ENCODE measurements at regions not wholly inside any gene's neighbourhood (a gene's known extent, or its start where the extent isn't known, plus 50 kb on each side); places are given as distances from the start of the nearest gene placed in this dataset.

DNA sequence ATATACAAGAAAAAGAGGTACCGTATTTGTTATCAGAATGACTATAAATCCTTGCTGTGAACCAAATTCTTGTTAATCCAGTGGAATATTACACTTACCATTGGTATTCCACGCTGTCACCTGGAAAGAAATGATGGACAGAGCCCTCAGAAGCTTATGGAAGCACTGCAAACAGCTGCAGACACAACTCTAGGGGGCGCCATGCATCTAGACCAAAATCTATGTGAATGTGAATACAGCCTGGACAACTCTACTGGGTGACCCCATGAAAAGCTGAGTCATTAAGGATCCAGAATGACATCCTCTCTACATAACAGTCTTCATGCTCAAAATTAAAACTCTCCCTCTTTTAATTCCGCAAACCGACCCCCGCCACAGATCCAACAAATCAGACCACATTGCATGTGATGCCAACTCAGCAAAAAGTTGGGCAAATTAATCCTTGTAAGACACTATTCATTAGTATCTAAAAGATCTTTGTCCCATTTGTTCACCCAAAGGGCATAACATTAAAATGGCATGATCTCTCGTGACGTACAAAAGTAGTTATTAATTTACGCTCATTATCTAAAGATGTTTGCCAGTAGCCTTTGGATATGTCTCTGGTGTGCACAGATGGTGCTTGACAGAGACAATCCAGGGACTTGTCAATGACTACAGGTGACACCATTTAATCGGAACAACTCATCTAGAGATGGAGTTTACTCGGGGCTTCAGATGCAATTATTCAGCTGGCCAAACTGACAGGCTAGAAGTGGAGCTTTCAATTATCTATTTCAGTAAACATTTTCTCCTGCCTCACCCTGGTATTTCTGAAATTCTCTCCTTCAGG lies 552.7 kb upstream of the PSMD7 start:
- DNase-seq (ENCODE audit: low read depth) = no peak
- no peak overlapping the region for H3K4me3 ChIP-seq (ENCODE audit: low read depth, low read length)
- TF ChIP-seq, protein P1, sequence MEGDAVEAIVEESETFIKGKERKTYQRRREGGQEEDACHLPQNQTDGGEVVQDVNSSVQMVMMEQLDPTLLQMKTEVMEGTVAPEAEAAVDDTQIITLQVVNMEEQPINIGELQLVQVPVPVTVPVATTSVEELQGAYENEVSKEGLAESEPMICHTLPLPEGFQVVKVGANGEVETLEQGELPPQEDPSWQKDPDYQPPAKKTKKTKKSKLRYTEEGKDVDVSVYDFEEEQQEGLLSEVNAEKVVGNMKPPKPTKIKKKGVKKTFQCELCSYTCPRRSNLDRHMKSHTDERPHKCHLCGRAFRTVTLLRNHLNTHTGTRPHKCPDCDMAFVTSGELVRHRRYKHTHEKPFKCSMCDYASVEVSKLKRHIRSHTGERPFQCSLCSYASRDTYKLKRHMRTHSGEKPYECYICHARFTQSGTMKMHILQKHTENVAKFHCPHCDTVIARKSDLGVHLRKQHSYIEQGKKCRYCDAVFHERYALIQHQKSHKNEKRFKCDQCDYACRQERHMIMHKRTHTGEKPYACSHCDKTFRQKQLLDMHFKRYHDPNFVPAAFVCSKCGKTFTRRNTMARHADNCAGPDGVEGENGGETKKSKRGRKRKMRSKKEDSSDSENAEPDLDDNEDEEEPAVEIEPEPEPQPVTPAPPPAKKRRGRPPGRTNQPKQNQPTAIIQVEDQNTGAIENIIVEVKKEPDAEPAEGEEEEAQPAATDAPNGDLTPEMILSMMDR (IDR thresholded peaks at IDR 0.05; ENCODE audit: control insufficient read depth, extremely low read depth, insufficient read depth) = no peak

DNA sequence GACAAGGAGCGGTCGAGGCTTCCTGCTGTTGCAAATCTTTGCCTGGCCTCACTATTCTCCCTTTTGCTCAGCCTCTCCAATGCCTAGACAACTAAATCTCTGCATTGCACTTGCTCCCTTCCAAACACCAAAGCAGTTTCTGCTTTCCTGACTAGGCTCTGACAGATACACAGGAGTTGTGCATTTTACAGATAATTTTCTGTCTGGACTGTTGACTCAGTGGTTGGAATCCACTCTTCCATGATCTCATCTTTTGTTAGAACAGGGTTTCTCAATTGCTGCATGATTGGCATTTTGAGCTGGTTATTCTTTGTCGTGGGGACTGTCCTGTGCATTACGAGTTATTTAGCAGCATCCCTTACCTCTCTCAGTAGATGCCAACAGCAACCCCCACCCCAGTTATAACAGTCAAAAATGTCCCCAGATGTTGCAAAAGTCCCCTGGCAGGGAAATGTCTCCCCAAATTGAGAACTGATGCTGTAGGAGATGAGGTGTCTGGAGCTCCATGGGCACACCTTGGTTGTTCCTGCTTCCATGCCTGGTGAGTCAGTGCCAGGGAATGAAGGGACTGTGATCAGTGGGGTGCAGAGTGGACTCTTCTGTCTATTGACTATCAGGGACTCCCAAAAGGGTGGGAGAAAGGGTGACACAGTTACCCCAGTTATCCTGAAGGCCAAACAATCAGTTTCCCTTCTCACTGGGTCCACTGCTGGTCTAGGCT lies 557.4 kb upstream of the PSMD7 start:
- TF ChIP-seq, protein P1 (IDR thresholded peaks at IDR 0.05; ENCODE audit: control insufficient read depth, extremely low read depth, insufficient read depth) = no peak
- no peak overlapping the region for H3K4me3 ChIP-seq (ENCODE audit: low read depth, low read length)

DNA sequence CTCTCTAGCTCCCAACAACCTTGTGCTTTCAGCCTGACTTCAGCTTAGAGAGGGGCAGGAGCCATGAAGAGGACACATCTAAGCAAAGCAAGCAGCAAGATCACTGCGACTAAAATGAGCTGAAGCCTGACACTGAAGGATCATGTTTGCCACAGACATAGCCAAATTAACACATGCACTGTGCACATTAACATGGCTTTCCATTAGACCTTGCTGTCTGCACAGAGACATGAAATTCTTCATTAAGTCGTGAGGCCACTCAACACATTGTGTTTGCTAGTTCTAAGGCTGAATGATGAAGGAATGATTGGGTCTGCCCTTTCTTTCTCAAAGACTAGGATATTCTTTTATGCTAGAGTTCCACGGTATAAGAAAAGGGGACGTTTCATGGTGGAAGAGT lies 558.3 kb upstream of the PSMD7 start:
- TF ChIP-seq, protein P1 (IDR thresholded peaks at IDR 0.05; ENCODE audit: control insufficient read depth, extremely low read depth, insufficient read depth) = no peak
- no peak overlapping the region for H3K4me3 ChIP-seq (ENCODE audit: low read depth, low read length)
- no peak for DNase-seq (ENCODE audit: low read depth)

More for the DNA sequence above, 557.4 kb upstream of the PSMD7 start:
- DNase-seq (ENCODE audit: low read depth) = no peak

- H3K4me3 ChIP-seq (ENCODE audit: low read depth, low read length) = no peak overlapping the region
- DNase-seq (ENCODE audit: low read depth) = no peak
- TF ChIP-seq, protein P1 (IDR thresholded peaks at IDR 0.05; ENCODE audit: control insufficient read depth, extremely low read depth, insufficient read depth) = no peak
These were observed 559.0 kb upstream of the PSMD7 start for GRCh38 chr16:73737637-73738036.

DNA sequence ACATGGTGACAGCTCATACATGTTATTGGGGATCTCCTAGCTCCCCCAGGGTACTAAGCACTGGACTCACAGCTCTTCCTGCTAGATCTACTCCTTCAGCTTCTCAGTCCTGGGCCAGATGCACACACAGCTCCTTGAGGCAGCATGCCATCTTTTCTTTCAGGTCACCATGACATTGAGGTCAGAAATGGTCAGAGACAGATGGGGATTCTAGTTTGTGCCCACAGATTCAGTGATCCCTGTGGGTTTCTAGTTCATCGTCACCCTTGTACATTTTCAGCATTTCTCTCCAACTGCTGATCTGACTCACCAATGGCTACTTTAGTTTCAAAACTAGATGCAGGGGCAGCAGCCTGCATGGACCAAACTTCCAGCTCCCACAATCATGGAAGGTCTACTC lies 560.7 kb upstream of the PSMD7 start:
- no peak overlapping the region for H3K4me3 ChIP-seq (ENCODE audit: low read depth, low read length)
- TF ChIP-seq, protein P1 (IDR thresholded peaks at IDR 0.05; ENCODE audit: control insufficient read depth, extremely low read depth, insufficient read depth) = no peak
- DNase-seq (ENCODE audit: low read depth) = no peak

DNA sequence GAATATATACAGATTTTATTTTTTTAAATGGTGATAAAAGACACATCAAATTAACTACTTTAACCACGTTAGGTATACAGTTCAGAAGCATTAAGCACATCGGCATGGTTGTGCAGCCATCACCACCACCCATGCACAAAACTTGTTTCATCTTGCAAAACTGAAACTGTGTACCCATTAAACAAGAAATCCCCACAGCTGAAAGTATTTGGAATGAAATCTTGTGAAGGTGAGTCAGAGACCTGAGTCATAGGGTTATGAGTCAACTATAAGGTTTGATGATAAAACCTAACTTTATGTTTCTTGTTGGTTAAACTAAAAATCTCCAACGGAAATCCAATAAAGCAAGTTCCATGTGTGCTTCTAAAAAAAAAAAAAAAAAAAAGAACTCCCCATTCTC lies 561.6 kb upstream of the PSMD7 start:
- DNase-seq (ENCODE audit: low read depth) = no peak
- TF ChIP-seq, protein P1 (IDR thresholded peaks at IDR 0.05; ENCODE audit: control insufficient read depth, extremely low read depth, insufficient read depth) = no peak
- H3K4me3 ChIP-seq (ENCODE audit: low read depth, low read length) = no peak overlapping the region
